SHP77 treated with DMSO at 0.1 percent for 48 hours (cell line): ENCODE measurements at regions not wholly inside any gene's neighbourhood (a gene's known extent, or its start where the extent isn't known, plus 50 kb on each side); places are given as distances from the start of the nearest gene placed in this dataset.

Source experiments
- DNase-seq: peaks from one replicate; lab custom pipeline; 2025; lab: John Stamatoyannopoulos, UW

GRCh38 chr9:129235041-129235930, 57.2 kb upstream of the IER5L start:
- no peak for DNase-seq

GRCh38 chr9:129234491-129234890, 56.4 kb upstream of the IER5L start:
- DNase-seq, result no peak

GRCh38 chr9:129232839-129233591, 55.0 kb upstream of the IER5L start:
- no peak for DNase-seq

GRCh38 chr9:129231759-129232158, 53.7 kb upstream of the IER5L start:
- no peak for DNase-seq

GRCh38 chr9:129231022-129231739, 53.1 kb upstream of the IER5L start:
- no peak for DNase-seq

GRCh38 chr9:129230302-129230701, 52.2 kb upstream of the IER5L start:
- no peak for DNase-seq
